ENCODE measurements at regions not wholly inside any gene's neighbourhood (a gene's known extent, or its start where the extent isn't known, plus 50 kb on each side); places are given as distances from the start of the nearest gene placed in this dataset.
A peak's percentile ranks its signal among the peaks of the same experiment; 100 is the strongest.

GRCh38 chr15:69979262-69979661 lies 118.5 kb downstream of the TLE3 start:
- intact Hi-C loops (cut with DNase I, micrococcal nuclease) = no loop called here
- TF ChIP-seq CTCF (IDR thresholded peaks at IDR 0.05) = no peak
- no peaks in the 10 kb centered on the region for H3K36me3 ChIP-seq (ENCODE audit: low read depth)
- peak in 1 of 3 donors; percentile 42 for DNase-seq
- H3K4me3 ChIP-seq = no peak overlapping the region
- no peaks in the 10 kb centered on the region for H3K4me1 ChIP-seq (ENCODE audit: low read depth)
- peak; percentile 69 for ATAC-seq
- no peaks in the 10 kb centered on the region for H3K9me3 ChIP-seq

GRCh38 chr15:69979783-69980182 lies 117.9 kb downstream of the TLE3 start:
- DNase-seq = peak in 2 of 3 donors; percentile 35 to 68
- no peaks in the 10 kb centered on the region for H3K4me1 ChIP-seq (ENCODE audit: low read depth)
- intact Hi-C loops (cut with DNase I, micrococcal nuclease) = no loop called here
- TF ChIP-seq CTCF (IDR thresholded peaks at IDR 0.05) = no peak
- no peaks in the 10 kb centered on the region for H3K9me3 ChIP-seq
- no peaks in the 10 kb centered on the region for H3K36me3 ChIP-seq (ENCODE audit: low read depth)
- peak; percentile 72 for ATAC-seq
- H3K4me3 ChIP-seq = no peak overlapping the region

GRCh38 chr15:69980341-69981059 lies 117.2 kb downstream of the TLE3 start:
- ATAC-seq (peak; percentile 36), DNase-seq (no peak)
- TF ChIP-seq CTCF (IDR thresholded peaks at IDR 0.05) = no peak
- Histone ChIP-seq H3K9me3 (no peaks in the 10 kb centered on the region), H3K4me3 (no peak overlapping the region), H3K4me1 (ENCODE audit: low read depth) (no peaks in the 10 kb centered on the region), H3K36me3 (ENCODE audit: low read depth) (no peaks in the 10 kb centered on the region)
- intact Hi-C loops (cut with DNase I, micrococcal nuclease) = no loop called here

GRCh38 chr15:69982037-69982436 lies 115.7 kb downstream of the TLE3 start:
- Histone ChIP-seq H3K4me3 (no peak overlapping the region), H3K4me1 (ENCODE audit: low read depth) (no peaks in the 10 kb centered on the region), H3K36me3 (ENCODE audit: low read depth) (no peaks in the 10 kb centered on the region), H3K9me3 (no peaks in the 10 kb centered on the region)
- TF ChIP-seq CTCF (IDR thresholded peaks at IDR 0.05) = no peak
- no peak for DNase-seq
- intact Hi-C loops (cut with DNase I, micrococcal nuclease) = no loop called here
- no peak for ATAC-seq

GRCh38 chr15:69983696-69984265 lies 113.9 kb downstream of the TLE3 start:
- DNase-seq (no peak), ATAC-seq (no peak)
- Histone ChIP-seq H3K4me1 (ENCODE audit: low read depth) (no peaks in the 10 kb centered on the region), H3K36me3 (ENCODE audit: low read depth) (no peaks in the 10 kb centered on the region), H3K4me3 (no peak overlapping the region), H3K9me3 (no peaks in the 10 kb centered on the region)
- no peak for TF ChIP-seq CTCF (IDR thresholded peaks at IDR 0.05)
- intact Hi-C loops (cut with DNase I, micrococcal nuclease) = no loop called here

Data from mucosa of descending colon (tissue), 3 donors.